HG03354 (cell line): ENCODE measurements at regions not wholly inside any gene's neighbourhood (a gene's known extent, or its start where the extent isn't known, plus 50 kb on each side); places are given as distances from the start of the nearest gene placed in this dataset.
"Not testable (repeated sequence)": the region's sequence is repeated elsewhere in the genome, so short reads cannot be mapped to it uniquely, and the experiment has no call there.

Source experiments
- ATAC-seq: cut with Tn5 transposase; IDR thresholded peaks from one replicate; pipeline ENCODE4 v1.9.1; 2021; ENCODE audit warnings: mild to moderate bottlenecking; ENCODE audit not compliant: unreplicated experiment, poor library complexity, severe bottlenecking

- ATAC-seq: no peak
Observed at GRCh38 chr11:121886005-121886734, 229.8 kb downstream of the BLID start.

- no peak for ATAC-seq
Observed at GRCh38 chr11:121884626-121885025, 231.4 kb downstream of the BLID start.

- no peak for ATAC-seq
Observed at GRCh38 chr11:121881806-121882205, 234.2 kb downstream of the BLID start.

- no peak for ATAC-seq
Observed at GRCh38 chr11:121877152-121877551, 238.9 kb downstream of the BLID start.

- ATAC-seq: no peak
Observed at GRCh38 chr11:121873766-121874165, 242.2 kb downstream of the BLID start.

- no peak for ATAC-seq
Observed at GRCh38 chr11:121872356-121872755, 243.7 kb downstream of the BLID start.

GRCh38 chr11:121870206-121871045 lies 245.6 kb downstream of the BLID start:
- ATAC-seq: no peak

- ATAC-seq: no peak
Observed at GRCh38 chr11:121869478-121869877, 246.5 kb downstream of the BLID start.

- ATAC-seq: no peak
Observed at GRCh38 chr11:121866754-121867153, 249.3 kb downstream of the BLID start.

- no peak for ATAC-seq
Observed at GRCh38 chr11:121864660-121865059, 251.4 kb downstream of the BLID start.

- ATAC-seq: no peak
Observed at GRCh38 chr11:121863126-121863525, 252.9 kb downstream of the BLID start.

GRCh38 chr11:121855138-121855537 lies 260.9 kb downstream of the BLID start:
- not testable (repeated sequence) for ATAC-seq

- ATAC-seq: no peak
Observed at GRCh38 chr11:121844016-121844415, 272.0 kb downstream of the BLID start.

GRCh38 chr11:121842192-121842585 lies 273.8 kb downstream of the BLID start:
- no peak for ATAC-seq

- no peak for ATAC-seq
Observed at GRCh38 chr11:121841487-121842191, 274.4 kb downstream of the BLID start.

GRCh38 chr11:121839781-121840180 lies 276.2 kb downstream of the BLID start:
- no peak for ATAC-seq

- ATAC-seq: no peak
Observed at GRCh38 chr11:121838571-121838970, 277.4 kb downstream of the BLID start.

GRCh38 chr11:121833970-121834369 lies 282.0 kb downstream of the BLID start:
- no peak for ATAC-seq

- ATAC-seq: no peak
Observed at GRCh38 chr11:121829159-121829643, 286.8 kb downstream of the BLID start.

- no peak for ATAC-seq
Observed at GRCh38 chr11:121814962-121815361, 301.1 kb downstream of the BLID start.
